SK-MEL-5 (cell line): ENCODE measurements at regions not wholly inside any gene's neighbourhood (a gene's known extent, or its start where the extent isn't known, plus 50 kb on each side); places are given as distances from the start of the nearest gene placed in this dataset.
"Not testable (repeated sequence)": the region's sequence is repeated elsewhere in the genome, so short reads cannot be mapped to it uniquely, and the experiment has no call there.

Experiments used
- DNase-seq: peaks from one replicate; pipeline ENCODE4 v3.0.0-alpha.2; 2016; ENCODE audit warnings: low read depth, low spot score
- in situ Hi-C: cut with HindIII; loops from 2 replicates; pipeline ENCODE4 v1.10.0; 2016; ENCODE audit warnings: low sequenced_read_pairs, high pct_unique_total_duplicates, low pct_unique_long_range_greater_than_20kb

- no peak for DNase-seq
- in situ Hi-C loops = no loop called here
Observed at GRCh38 chrX:8036914-8037313, 109.7 kb upstream of the PNPLA4 start.

GRCh38 chrX:8034058-8034457 is 106.8 kb upstream of the PNPLA4 start:
- in situ Hi-C loops = no loop called here
- DNase-seq = no peak

DNA sequence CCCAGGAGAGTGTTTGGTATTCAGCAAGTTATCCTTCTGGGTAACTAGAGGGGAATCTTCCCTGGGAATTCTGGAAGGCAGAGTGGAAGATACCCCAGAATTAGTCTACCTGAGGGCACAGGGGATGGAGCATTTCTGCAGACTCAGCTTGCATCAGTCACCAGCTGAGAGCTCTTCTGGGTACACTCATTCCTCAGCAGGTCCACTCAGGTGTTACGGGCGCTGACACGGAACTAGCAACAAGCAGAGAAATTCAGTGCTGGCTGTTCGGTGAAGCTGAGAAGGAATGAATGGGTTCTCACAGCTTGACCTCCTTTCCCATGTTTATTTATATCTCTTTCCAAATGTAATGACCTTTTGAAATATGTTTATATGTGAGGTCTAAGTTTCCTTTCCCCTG is 106.0 kb upstream of the PNPLA4 start:
- in situ Hi-C loops = no loop called here
- no peak for DNase-seq

DNA sequence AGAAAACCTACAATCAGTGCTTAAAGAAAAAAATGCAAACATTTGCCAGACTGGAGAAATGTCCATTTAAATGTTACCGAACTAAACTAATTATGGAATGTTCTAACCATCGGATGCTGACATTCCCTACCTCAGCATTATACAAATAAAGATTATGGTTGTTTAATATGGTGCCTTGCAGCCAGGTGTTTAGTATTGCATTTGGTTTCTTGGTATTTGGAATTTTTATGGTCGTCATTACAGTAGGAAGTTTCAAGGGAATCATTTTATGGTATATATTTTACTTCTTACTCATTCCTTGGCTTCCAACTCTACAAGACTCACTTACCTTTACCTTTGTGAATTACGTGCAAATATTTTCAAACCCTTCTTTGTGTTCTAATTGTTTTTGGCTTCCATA is 103.1 kb upstream of the PNPLA4 start:
- DNase-seq = no peak
- in situ Hi-C loops = no loop called here

GRCh38 chrX:8027827-8028226 is 100.6 kb upstream of the PNPLA4 start:
- in situ Hi-C loops = no loop called here
- no peak for DNase-seq

GRCh38 chrX:8025705-8026104 is 98.5 kb upstream of the PNPLA4 start:
- in situ Hi-C loops = no loop called here
- DNase-seq = no peak

- in situ Hi-C loops = no loop called here
- DNase-seq = no peak
Observed at GRCh38 chrX:8018934-8019333, 91.7 kb upstream of the PNPLA4 start.

DNA sequence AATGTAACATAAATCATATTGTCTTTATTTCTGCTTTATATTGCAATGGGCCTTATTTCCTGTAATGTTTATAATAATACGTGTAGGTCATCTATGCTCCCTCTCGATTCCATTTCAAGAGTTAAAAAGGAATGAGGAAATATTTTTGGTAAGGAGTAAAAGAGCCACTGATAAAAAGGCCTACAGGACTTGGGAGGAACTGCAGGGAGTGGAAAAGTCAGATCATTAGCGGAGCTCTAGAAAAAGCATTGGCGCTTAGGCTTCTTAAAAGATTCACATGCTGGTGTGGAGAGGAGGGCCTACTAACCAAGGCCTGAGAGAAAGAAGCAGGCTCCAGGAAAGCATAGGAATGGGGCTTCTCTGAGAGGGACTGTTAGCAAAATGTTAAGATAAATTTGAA is 82.9 kb upstream of the PNPLA4 start:
- in situ Hi-C loops = no loop called here
- peak; percentile 10 for DNase-seq

GRCh38 chrX:8005678-8006347 is 78.6 kb upstream of the PNPLA4 start:
- no peak for DNase-seq
- in situ Hi-C loops = no loop called here

- in situ Hi-C loops = no loop called here
- no peak for DNase-seq
Observed at GRCh38 chrX:8003147-8003883, 76.1 kb upstream of the PNPLA4 start.

DNA sequence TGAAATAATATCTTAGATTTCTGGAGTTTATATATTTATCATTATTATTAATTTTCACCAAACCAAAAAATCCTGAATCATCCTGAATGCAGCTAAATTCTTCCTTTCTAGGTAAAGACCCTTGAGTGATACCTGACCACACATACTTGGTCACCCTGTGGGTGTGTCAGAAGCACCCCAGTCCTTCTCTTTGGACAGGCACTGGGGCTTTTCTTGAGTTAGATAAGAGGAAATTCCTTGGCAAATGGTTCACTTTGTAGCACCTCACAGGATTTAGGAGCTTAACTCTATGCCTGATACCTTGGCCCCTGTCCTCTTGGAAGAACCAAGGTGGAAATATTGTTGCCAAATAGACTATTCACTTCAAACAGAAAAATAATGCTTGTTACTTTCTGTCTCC is 69.6 kb upstream of the PNPLA4 start:
- no peak for DNase-seq
- in situ Hi-C loops = no loop called here

GRCh38 chrX:7996414-7996813 is 69.2 kb upstream of the PNPLA4 start:
- in situ Hi-C loops = no loop called here
- DNase-seq = peak; percentile 50

- in situ Hi-C loops = no loop called here
- no peak for DNase-seq
Observed at GRCh38 chrX:7993873-7994272, 66.7 kb upstream of the PNPLA4 start.

GRCh38 chrX:7988013-7988759 is 61.0 kb upstream of the PNPLA4 start:
- in situ Hi-C loops, DNase-seq: not testable (repeated sequence)

GRCh38 chrX:7987160-7988012 is 60.2 kb upstream of the PNPLA4 start:
- in situ Hi-C loops = no loop called here
- DNase-seq = no peak

GRCh38 chrX:7986738-7987137 is 59.5 kb upstream of the PNPLA4 start:
- DNase-seq, in situ Hi-C loops: not testable (repeated sequence)

DNA sequence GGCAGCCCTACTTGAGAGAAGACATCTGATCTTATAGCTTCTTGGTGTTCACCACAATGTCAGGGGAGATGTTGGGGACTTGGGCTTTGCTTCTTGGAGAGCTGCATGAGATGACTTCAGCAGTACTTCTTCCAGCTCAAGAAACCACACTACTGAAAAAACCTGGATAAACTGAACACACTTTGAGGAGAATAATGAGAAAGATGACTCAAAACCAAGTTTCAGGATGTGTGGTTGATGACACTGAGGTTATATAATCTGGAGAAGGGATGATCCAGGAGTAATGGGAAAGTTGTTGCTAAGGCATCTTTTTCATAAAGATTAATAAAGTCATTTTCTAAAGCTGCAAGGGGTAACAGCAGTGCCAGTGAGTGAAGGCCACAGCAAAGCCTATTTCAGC is 58.4 kb upstream of the PNPLA4 start:
- no peak for DNase-seq
- in situ Hi-C loops = no loop called here

DNA sequence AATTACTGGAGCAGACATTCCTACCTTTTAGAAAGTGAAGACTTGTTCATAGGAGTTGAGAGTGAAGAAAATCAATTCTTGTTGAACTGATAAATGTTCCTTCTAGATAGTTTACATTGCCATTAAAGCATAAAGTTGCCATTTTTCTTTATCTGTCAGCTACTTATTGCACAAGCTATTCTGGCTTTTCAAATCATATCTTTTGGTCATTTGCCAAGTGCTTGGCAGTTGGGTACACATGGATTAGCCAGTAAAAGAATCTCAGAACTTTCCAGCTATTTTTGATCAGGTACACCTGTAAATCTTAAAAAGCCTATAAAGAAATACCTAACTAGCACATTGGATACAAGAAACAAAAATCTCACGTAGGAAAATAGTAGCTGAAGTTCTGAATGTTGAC is 56.4 kb upstream of the PNPLA4 start:
- in situ Hi-C loops = no loop called here
- DNase-seq = no peak
